Activated naive CD4-positive, alpha-beta T cell treated with anti-CD3 and anti-CD28 coated beads for 36 hours (primary cell): ENCODE measurements at regions not wholly inside any gene's neighbourhood (a gene's known extent, or its start where the extent isn't known, plus 50 kb on each side); places are given as distances from the start of the nearest gene placed in this dataset.

Source experiments
- CTCF ChIA-PET: fragments of 350-600 bp; sonication (Branson Sonifier 250); formaldehyde crosslinking; loops from one replicate; lab custom pipeline; 2021; ENCODE audit warnings: antibody characterized with exemption; lab: Charles Lee
- DNase-seq: peaks from one replicate; pipeline ENCODE4 v3.0.0-alpha.2; 2020
- H3K27ac Mint-ChIP-seq: one replicate; pipeline ENCODE4 v1.8.0; 2021; ENCODE audit warnings: mild to moderate bottlenecking, mixed read lengths
- H3K27me3 Mint-ChIP-seq: one replicate; pipeline ENCODE4 v1.8.0; 2021; ENCODE audit warnings: low read depth, mixed read lengths
- H3K36me3 Mint-ChIP-seq: one replicate; pipeline ENCODE4 v1.8.0; 2021; ENCODE audit warnings: low read depth, mixed read lengths
- H3K4me1 Mint-ChIP-seq: one replicate; pipeline ENCODE4 v1.8.0; 2021; ENCODE audit warnings: low read depth, mixed read lengths
- H3K4me3 Mint-ChIP-seq: one replicate; pipeline ENCODE4 v1.8.0; 2021; ENCODE audit warnings: mild to moderate bottlenecking, moderate library complexity, mixed read lengths
- H3K9me3 Mint-ChIP-seq: one replicate; pipeline ENCODE4 v1.8.0; 2021; ENCODE audit warnings: mixed read lengths
- intact Hi-C: fragments of 100-400 bp; cut with micrococcal nuclease; formaldehyde crosslinking; loops from one replicate; pipeline ENCODE4 v1.15.1; 2023

GRCh38 chr17:14779241-14779640 is 478.4 kb downstream of the HS3ST3B1 start:
- CTCF ChIA-PET = no interaction called here
- no peak overlapping the region for H3K27ac Mint-ChIP-seq
- intact Hi-C loops = no loop called here
- no peak for DNase-seq
- H3K27me3 Mint-ChIP-seq = peaks cover 11% of the 10 kb centered on the region
- no peak overlapping the region for H3K4me3 Mint-ChIP-seq
- peaks cover 2% of the 10 kb centered on the region for H3K36me3 Mint-ChIP-seq
- no peaks in the 10 kb centered on the region for H3K4me1 Mint-ChIP-seq
- H3K9me3 Mint-ChIP-seq = peaks cover 4% of the 10 kb centered on the region

DNA sequence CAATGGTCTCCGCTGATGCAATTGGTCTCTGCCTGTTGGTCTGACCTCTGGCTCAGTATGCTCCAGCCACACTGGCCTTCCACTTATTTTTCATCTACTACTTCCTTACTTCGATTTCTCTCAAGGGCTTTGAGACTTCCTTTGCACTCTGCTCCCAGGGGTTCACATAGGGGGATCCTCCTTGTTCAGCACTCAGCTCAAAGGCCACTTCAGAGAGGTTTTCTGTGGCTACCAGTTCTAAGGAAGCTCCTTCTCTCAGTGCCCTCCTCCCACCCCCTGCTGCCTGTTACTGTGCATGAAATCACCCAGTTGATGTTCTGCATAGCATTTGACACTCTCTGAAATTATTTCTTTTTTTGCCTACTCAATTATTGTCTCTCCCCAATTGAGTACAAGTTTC is 476.4 kb downstream of the HS3ST3B1 start:
- peaks cover 5% of the 10 kb centered on the region for H3K9me3 Mint-ChIP-seq

GRCh38 chr17:14776791-14777190 is 475.9 kb downstream of the HS3ST3B1 start:
- DNase-seq = no peak
- Mint-ChIP-seq H3K4me1 (no peaks in the 10 kb centered on the region), H3K27ac (no peak overlapping the region), H3K9me3 (peaks cover 5% of the 10 kb centered on the region), H3K4me3 (no peak overlapping the region), H3K27me3 (peaks cover 11% of the 10 kb centered on the region), H3K36me3 (peaks cover 2% of the 10 kb centered on the region)
- CTCF ChIA-PET = no interaction called here
- intact Hi-C loops = no loop called here

More for the DNA sequence above, 476.4 kb downstream of the HS3ST3B1 start:
- no peak for DNase-seq
- Mint-ChIP-seq H3K36me3 (peaks cover 2% of the 10 kb centered on the region), H3K27me3 (peaks cover 11% of the 10 kb centered on the region), H3K27ac (no peak overlapping the region), H3K4me3 (no peak overlapping the region), H3K4me1 (no peaks in the 10 kb centered on the region)
- intact Hi-C loops = no loop called here
- CTCF ChIA-PET = no interaction called here

DNA sequence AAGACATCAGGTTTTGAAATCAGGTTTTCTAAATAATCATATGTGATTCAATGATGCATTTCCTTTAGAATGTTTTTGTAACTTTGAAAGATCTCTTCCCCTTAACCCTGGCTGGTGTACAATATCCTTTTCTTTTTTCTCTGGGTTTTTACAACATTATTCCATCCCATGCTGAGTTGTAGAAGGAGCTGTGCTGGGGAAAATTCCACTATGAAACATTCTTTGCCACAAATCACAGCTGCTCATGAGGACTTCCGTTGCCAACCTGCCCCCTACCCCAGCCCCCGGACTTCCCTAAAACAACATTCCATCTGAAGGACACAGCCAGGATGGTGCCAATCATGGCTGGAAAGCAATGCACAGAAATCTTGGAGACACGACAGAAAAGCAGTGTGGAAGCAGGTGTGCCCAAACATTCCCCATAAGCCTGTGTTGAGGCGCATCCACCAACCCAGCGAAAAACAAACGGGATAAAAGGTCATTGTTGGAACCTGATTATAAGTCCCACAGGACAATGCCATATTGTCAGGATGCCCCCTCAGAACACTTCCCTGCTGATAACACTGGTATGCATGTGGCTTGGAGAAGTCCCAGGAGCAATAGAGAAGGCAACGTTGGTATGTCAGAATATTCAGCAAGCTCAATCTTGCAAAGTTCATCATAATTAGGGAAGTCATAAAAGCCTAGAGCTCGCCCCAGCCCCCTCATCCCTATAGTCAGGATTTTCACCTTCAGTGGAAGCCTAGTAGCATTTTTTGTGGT is 475.0 kb downstream of the HS3ST3B1 start:
- peaks cover 2% of the 10 kb centered on the region for H3K36me3 Mint-ChIP-seq
- H3K27ac Mint-ChIP-seq = no peak overlapping the region
- peaks cover 11% of the 10 kb centered on the region for H3K27me3 Mint-ChIP-seq
- H3K4me3 Mint-ChIP-seq = no peak overlapping the region
- no peak for DNase-seq
- intact Hi-C loops = no loop called here
- no peaks in the 10 kb centered on the region for H3K4me1 Mint-ChIP-seq
- peaks cover 5% of the 10 kb centered on the region for H3K9me3 Mint-ChIP-seq
- CTCF ChIA-PET = no interaction called here

GRCh38 chr17:14774774-14775173 is 473.9 kb downstream of the HS3ST3B1 start:
- Mint-ChIP-seq H3K27me3 (peaks cover 11% of the 10 kb centered on the region), H3K27ac (no peak overlapping the region), H3K4me1 (no peaks in the 10 kb centered on the region), H3K36me3 (peaks cover 2% of the 10 kb centered on the region), H3K4me3 (no peak overlapping the region), H3K9me3 (peaks cover 5% of the 10 kb centered on the region)
- intact Hi-C loops = no loop called here
- CTCF ChIA-PET = no interaction called here
- DNase-seq = no peak

DNA sequence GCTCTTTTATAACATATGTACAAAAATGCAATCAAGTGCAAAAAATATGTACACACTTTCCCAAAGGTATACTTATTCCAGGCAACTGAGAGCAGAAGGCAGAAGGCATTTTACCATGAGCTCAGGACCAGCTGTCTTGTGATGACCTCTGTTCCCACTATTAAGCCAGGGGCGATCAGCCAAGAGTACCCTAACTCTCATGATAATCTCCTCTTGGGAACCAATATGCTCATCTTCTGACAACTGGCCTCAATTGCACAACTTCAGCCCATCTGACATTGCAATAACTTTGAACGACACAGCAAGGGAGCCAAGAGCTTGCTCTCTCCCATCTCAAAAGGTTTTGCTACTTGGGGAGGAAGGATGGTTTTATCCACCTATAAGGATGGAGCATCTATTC is 471.9 kb downstream of the HS3ST3B1 start:
- no peak overlapping the region for H3K4me3 Mint-ChIP-seq
- DNase-seq = no peak
- H3K9me3 Mint-ChIP-seq = peaks cover 9% of the 10 kb centered on the region
- H3K27ac Mint-ChIP-seq = no peak overlapping the region
- H3K4me1 Mint-ChIP-seq = no peaks in the 10 kb centered on the region
- peaks cover 2% of the 10 kb centered on the region for H3K36me3 Mint-ChIP-seq
- H3K27me3 Mint-ChIP-seq = peaks cover 11% of the 10 kb centered on the region
- CTCF ChIA-PET = interaction anchor here (1.0 kb wide), 1 partner anchor 31 kb away, joined by 3 read pairs; no protein-coding TSS in a partner anchor
- intact Hi-C loops = no loop called here

- Mint-ChIP-seq H3K36me3 (peaks cover 2% of the 10 kb centered on the region), H3K4me1 (no peaks in the 10 kb centered on the region), H3K9me3 (peaks cover 11% of the 10 kb centered on the region), H3K4me3 (no peak overlapping the region), H3K27ac (no peak overlapping the region), H3K27me3 (peaks cover 11% of the 10 kb centered on the region)
- CTCF ChIA-PET = no interaction called here
- intact Hi-C loops = no loop called here
- DNase-seq = no peak
Observed at GRCh38 chr17:14771543-14771942, 470.7 kb downstream of the HS3ST3B1 start.

DNA sequence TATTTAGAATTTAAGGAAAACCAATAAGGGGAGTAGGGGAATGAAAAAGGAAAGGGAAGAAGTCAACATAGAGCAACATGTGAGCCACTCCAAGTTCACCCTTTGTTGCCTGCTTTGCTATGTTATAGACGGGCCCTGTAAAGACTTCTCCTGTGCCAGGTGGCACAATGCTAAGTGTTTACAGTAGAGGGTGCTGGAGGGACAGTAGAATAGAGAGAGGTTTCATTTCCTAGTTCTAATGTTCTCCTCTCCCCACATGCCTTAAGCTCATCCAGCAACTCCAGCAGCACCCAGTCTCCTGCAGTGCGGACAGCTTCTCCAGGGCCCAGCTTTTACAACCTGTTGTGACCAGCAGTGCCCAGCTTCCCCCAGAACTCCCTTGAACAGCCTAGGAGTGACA is 468.0 kb downstream of the HS3ST3B1 start:
- Mint-ChIP-seq H3K9me3 (peaks cover 6% of the 10 kb centered on the region), H3K4me3 (no peak overlapping the region), H3K27ac (no peak overlapping the region), H3K4me1 (no peaks in the 10 kb centered on the region), H3K36me3 (no peaks in the 10 kb centered on the region), H3K27me3 (no peaks in the 10 kb centered on the region)
- intact Hi-C loops = no loop called here
- DNase-seq = no peak
- CTCF ChIA-PET = no interaction called here

DNA sequence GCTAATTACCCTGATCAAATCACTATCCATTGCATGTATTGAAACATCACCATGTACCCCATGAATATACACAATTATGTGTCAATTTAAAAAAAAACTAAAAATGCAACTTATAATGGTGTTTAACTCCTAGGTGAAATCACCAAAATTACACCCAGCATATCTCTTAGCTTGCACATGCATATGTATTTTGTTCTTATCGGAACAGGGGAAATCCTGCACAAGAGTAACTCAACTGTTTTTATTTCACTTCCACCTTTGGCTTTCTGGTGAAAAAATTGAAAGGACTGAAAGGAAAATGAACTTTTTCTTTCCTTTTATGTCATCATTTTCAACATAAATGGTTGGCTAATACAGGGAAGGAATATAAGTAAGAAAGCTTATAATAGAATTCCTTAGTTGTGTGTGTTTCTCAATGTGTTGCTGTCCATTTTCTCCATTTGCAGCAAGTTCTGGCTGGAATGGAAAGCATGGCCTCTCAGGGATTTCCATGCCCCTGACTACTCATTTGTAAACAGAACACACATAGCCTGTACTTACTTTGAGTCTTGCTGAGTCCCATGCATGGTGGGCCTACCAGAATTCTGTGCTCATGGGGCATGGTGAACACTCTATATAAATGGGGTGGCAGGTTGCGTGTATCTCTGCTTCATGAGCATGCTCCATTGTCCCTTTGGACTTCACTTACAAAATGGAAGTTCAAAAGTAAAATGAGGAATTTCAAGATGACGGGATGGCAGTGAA is 462.0 kb downstream of the HS3ST3B1 start:
- DNase-seq = no peak
- no peaks in the 10 kb centered on the region for H3K36me3 Mint-ChIP-seq
- CTCF ChIA-PET = no interaction called here
- no peak overlapping the region for H3K4me3 Mint-ChIP-seq
- no peaks in the 10 kb centered on the region for H3K27me3 Mint-ChIP-seq
- peaks cover 2% of the 10 kb centered on the region for H3K9me3 Mint-ChIP-seq
- intact Hi-C loops = no loop called here
- no peak overlapping the region for H3K27ac Mint-ChIP-seq
- no peaks in the 10 kb centered on the region for H3K4me1 Mint-ChIP-seq

DNA sequence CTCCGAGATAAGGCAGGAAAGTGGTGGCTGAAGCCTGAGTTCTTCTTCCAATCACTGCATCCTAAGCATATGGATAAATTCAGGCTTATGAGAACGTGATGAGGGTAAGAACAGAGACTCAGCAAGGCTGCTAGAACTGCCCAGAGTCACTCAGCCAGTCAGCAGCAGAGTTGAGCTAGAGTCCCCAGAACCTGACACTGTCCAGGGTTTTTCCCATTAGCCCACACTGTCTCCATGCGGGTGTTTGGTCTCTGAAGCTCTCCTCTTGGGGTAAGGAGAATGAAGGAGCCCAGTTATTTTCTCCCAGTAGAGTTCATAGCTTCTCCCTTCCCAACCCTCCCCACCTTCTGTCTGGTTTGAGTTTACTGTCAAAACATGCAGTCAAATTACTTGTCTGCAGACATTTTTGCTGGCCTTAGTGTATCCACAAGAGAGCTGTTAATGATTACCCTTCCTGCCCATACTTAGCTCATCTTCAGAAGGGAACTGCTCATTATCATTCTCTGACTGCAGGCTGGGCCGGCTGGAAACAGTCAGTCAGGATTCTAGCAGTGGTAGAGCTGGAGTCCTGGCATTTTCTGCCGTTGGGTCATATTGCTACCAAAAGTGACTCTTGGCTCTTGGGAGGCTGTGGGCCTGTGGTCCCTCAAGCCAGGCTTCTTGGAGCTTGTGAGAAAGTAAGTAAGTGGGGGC is 460.0 kb downstream of the HS3ST3B1 start:
- CTCF ChIA-PET = no interaction called here
- no peaks in the 10 kb centered on the region for H3K4me1 Mint-ChIP-seq
- no peaks in the 10 kb centered on the region for H3K36me3 Mint-ChIP-seq
- H3K9me3 Mint-ChIP-seq = no peaks in the 10 kb centered on the region
- no peak for DNase-seq
- H3K27me3 Mint-ChIP-seq = peaks cover 2% of the 10 kb centered on the region
- no peak overlapping the region for H3K4me3 Mint-ChIP-seq
- H3K27ac Mint-ChIP-seq = no peak overlapping the region
- intact Hi-C loops = no loop called here

DNA sequence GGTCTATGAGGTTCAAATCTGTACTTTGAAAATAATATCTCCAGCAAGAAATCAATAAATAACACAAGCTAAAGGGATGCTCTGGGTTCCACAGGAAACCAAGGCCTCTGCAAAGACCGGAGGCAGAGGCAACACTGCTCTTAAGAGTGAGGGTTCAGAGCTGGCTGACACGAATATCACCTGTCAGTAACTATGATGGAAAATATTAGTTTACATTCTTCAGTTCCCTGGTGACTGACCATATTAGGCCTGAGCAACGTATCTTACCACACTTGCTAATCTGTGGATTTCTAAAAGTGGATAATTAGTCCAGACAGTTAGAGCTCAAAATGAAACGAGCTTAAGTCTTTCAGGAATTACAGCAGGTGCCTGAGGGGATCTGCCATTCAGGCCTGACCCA is 459.3 kb downstream of the HS3ST3B1 start:
- CTCF ChIA-PET = interaction anchor here (0.6 kb wide), 1 partner anchor 1254 kb away, joined by 3 read pairs; no protein-coding TSS in a partner anchor
- H3K27ac Mint-ChIP-seq = no peak overlapping the region
- no peaks in the 10 kb centered on the region for H3K4me1 Mint-ChIP-seq
- no peak overlapping the region for H3K4me3 Mint-ChIP-seq
- intact Hi-C loops = no loop called here
- DNase-seq = no peak
- peaks cover 2% of the 10 kb centered on the region for H3K27me3 Mint-ChIP-seq
- H3K36me3 Mint-ChIP-seq = no peaks in the 10 kb centered on the region
- H3K9me3 Mint-ChIP-seq = no peaks in the 10 kb centered on the region

GRCh38 chr17:14759325-14759724 is 458.4 kb downstream of the HS3ST3B1 start:
- Mint-ChIP-seq H3K36me3 (no peaks in the 10 kb centered on the region), H3K27ac (no peak overlapping the region), H3K4me3 (no peak overlapping the region), H3K27me3 (peaks cover 2% of the 10 kb centered on the region), H3K9me3 (no peaks in the 10 kb centered on the region), H3K4me1 (no peaks in the 10 kb centered on the region)
- CTCF ChIA-PET = no interaction called here
- intact Hi-C loops = no loop called here
- no peak for DNase-seq
